Activated CD4-positive, alpha-beta T cell treated with anti-CD3 and anti-CD28 coated beads for 36 hours (primary cell): ENCODE measurements at regions not wholly inside any gene's neighbourhood (a gene's known extent, or its start where the extent isn't known, plus 50 kb on each side); places are given as distances from the start of the nearest gene placed in this dataset.

ENCODE experiments used
- ATAC-seq: fragments of 200-7000 bp; cut with Tn5 transposase; one replicate; pipeline ENCODE4 v1.10.0; 2021; ENCODE audit warnings: mild to moderate bottlenecking, moderate library complexity
- CTCF ChIA-PET: fragments of 350-600 bp; sonication (Branson Sonifier 250); formaldehyde crosslinking; loops from one replicate; lab custom pipeline; 2021; ENCODE audit warnings: antibody characterized with exemption; lab: Charles Lee
- POLR2A ChIA-PET: fragments of 350-600 bp; sonication (Branson Sonifier 250); formaldehyde crosslinking; loops from one replicate; lab custom pipeline; 2021; ENCODE audit warnings: antibody characterized with exemption, inconsistent platforms; lab: Charles Lee
- DNase-seq: peaks from one replicate; pipeline ENCODE4 v3.0.0-alpha.2; 2020
- H3K27ac Mint-ChIP-seq: one replicate; pipeline ENCODE4 v1.8.0; 2021; ENCODE audit warnings: mixed read lengths
- H3K27me3 Mint-ChIP-seq: one replicate; pipeline ENCODE4 v1.8.0; 2021; ENCODE audit warnings: mixed read lengths
- H3K36me3 Mint-ChIP-seq: one replicate; pipeline ENCODE4 v1.8.0; 2021; ENCODE audit warnings: low read depth, mixed read lengths
- H3K4me1 Mint-ChIP-seq: one replicate; pipeline ENCODE4 v1.8.0; 2021; ENCODE audit warnings: mixed read lengths
- H3K4me3 Mint-ChIP-seq: one replicate; pipeline ENCODE4 v1.8.0; 2021; ENCODE audit warnings: mild to moderate bottlenecking, moderate library complexity, mixed read lengths
- H3K9me3 Mint-ChIP-seq: one replicate; pipeline ENCODE4 v1.8.0; 2021; ENCODE audit warnings: low read depth, mixed read lengths
- intact Hi-C, 2 experiments: fragments of 100-400 bp; cut with DNase I in 1 of 2; cut with micrococcal nuclease in 1 of 2; formaldehyde crosslinking; loops; one replicate each; pipeline versions ENCODE4 v1.14.2 to v1.15.1; 2022 to 2024; cut with DNase I, micrococcal nuclease

DNA sequence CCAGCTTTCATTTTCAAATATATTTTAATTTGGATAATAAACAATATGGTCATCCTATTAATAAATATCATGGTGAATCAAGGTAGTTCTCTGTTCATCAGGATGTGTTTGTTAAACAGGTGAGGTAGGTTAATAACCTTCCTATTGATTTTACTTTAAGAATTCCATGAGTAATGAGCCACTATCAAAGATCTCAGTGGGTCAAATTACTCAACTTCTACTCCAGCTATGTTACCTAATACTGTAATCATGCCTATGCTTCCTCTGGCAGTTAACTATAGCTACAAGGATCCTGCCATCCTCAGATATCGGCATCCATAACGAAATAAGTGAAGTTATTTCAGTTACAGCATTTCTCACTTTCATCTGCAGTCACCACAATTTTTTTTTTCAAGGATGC lies 289.6 kb upstream of the SLC8A1 start:
- H3K4me1 Mint-ChIP-seq, result no peaks in the 10 kb centered on the region
- ChIA-PET POLR2A (no interaction called here), CTCF (no interaction called here)
- H3K36me3 Mint-ChIP-seq, result no peaks in the 10 kb centered on the region
- no peaks in the 10 kb centered on the region for H3K9me3 Mint-ChIP-seq
- no peak overlapping the region for H3K27ac Mint-ChIP-seq
- DNase-seq (no peak), ATAC-seq (no peak)
- intact Hi-C loops, result no loop called here
- no peaks in the 10 kb centered on the region for H3K27me3 Mint-ChIP-seq
- H3K4me3 Mint-ChIP-seq, result no peak overlapping the region

DNA sequence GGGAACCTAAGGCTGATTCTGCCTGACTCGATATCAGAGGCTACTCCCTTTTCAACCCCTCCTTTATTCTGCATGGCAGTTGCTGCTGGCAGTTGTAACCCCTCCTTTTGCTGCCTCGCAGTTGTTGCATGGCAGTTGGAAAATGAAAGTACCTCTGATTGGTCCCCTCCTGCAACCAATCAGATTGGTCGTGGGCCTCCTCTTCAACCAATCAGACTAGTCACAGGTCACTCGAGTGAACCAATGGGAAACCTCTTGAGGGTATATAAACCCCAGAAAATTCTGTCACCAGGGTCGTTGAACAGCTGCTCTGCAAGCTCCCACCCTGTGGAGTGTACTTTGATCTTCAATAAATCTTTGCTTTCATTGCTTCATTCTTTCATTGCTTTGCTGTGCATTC lies 294.3 kb upstream of the SLC8A1 start:
- H3K27me3 Mint-ChIP-seq, result no peaks in the 10 kb centered on the region
- POLR2A ChIA-PET, result no interaction called here
- intact Hi-C loops, result no loop called here

DNA sequence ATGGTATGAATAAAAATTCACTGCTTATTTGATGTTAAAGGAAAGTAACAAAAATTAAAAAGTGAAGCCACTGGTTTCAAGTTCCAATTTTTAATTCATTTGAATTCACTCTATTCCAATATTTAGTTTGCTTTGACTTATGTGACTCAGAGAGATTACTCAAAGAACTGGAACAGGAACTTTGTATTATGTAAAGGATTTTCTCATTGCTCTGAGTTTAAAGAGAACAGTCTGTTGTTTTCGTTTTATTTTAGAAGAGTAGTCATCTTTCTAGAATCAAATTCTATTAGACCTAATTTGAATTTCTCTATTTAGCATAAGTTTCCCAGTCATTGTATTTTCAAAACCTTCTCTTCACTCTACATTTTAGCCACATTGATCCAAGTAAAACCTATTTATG lies 300.1 kb upstream of the SLC8A1 start:
- H3K4me3 Mint-ChIP-seq, result no peak overlapping the region
- no peaks in the 10 kb centered on the region for H3K27me3 Mint-ChIP-seq
- H3K4me1 Mint-ChIP-seq, result no peaks in the 10 kb centered on the region
- ChIA-PET CTCF (no interaction called here), POLR2A (no interaction called here)
- no peaks in the 10 kb centered on the region for H3K36me3 Mint-ChIP-seq
- no peaks in the 10 kb centered on the region for H3K9me3 Mint-ChIP-seq
- H3K27ac Mint-ChIP-seq, result no peak overlapping the region
- DNase-seq (no peak), ATAC-seq (no peak)
- intact Hi-C loops, result no loop called here

More for the DNA sequence above, 294.3 kb upstream of the SLC8A1 start:
- no peak for ATAC-seq
- no peak overlapping the region for H3K4me3 Mint-ChIP-seq
- H3K36me3 Mint-ChIP-seq, result no peaks in the 10 kb centered on the region
- DNase-seq, result no peak
- H3K27ac Mint-ChIP-seq, result no peak overlapping the region
- CTCF ChIA-PET, result interaction anchor here (0.8 kb wide), 1 partner anchor 1079 kb away, joined by 3 read pairs; no protein-coding TSS in a partner anchor
- H3K9me3 Mint-ChIP-seq, result no peaks in the 10 kb centered on the region
- no peaks in the 10 kb centered on the region for H3K4me1 Mint-ChIP-seq

DNA sequence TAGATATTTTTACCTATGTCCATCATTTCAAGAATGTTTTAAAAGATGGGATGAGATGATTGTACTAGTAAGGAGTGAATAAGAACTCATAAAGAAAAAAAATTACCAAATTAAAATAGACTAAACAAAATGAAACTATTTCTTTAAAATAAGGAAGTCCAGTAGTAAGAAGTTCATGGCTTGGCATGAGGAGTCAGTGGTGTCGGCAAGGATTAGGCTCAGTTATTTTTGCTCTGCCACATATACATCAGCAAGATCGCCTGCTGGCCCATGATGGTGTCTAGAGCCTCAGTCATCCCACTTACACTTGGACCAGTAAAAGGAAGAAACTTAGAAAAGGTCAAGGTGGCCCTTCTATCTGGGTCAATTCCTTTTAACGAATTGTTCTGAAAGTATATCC lies 300.9 kb upstream of the SLC8A1 start:
- no peak for ATAC-seq
- no peaks in the 10 kb centered on the region for H3K9me3 Mint-ChIP-seq
- intact Hi-C loops, result no loop called here

DNA sequence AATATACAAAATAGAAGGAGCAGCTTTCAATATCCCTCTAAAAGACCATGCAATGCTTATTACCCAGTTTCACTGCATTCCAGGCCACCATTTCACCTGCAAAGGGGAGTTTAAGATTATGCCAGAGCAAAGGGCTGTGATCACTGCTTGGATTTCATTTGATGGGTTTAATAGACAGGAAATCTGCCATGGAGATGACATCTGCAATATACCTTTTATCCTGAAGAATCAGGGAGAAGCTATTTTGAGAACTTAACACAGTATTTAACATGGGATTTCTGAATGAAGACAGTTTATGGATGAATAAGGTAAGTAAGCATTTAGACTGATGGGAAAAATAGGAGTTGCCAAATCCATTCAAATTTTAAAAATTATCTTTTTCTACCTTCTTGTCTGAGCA lies 303.0 kb upstream of the SLC8A1 start:
- no peaks in the 10 kb centered on the region for H3K36me3 Mint-ChIP-seq
- intact Hi-C loops, result loop anchor here in 1 of 2 experiments (5.0 kb wide), 1 partner anchor 843 kb away; no protein-coding TSS in a partner anchor
- peaks cover 4% of the 10 kb centered on the region for H3K4me1 Mint-ChIP-seq
- no peak overlapping the region for H3K4me3 Mint-ChIP-seq
- H3K27ac Mint-ChIP-seq, result no peak overlapping the region
- no peak for DNase-seq
- no peaks in the 10 kb centered on the region for H3K9me3 Mint-ChIP-seq
- ChIA-PET CTCF (no interaction called here), POLR2A (no interaction called here)
- H3K27me3 Mint-ChIP-seq, result no peaks in the 10 kb centered on the region
- no peak for ATAC-seq

More for the DNA sequence above, 300.9 kb upstream of the SLC8A1 start:
- H3K36me3 Mint-ChIP-seq, result no peaks in the 10 kb centered on the region
- no peak for DNase-seq
- POLR2A ChIA-PET, result no interaction called here
- CTCF ChIA-PET, result no interaction called here
- no peak overlapping the region for H3K4me3 Mint-ChIP-seq
- H3K27me3 Mint-ChIP-seq, result no peaks in the 10 kb centered on the region
- H3K27ac Mint-ChIP-seq, result no peak overlapping the region
- no peaks in the 10 kb centered on the region for H3K4me1 Mint-ChIP-seq

DNA sequence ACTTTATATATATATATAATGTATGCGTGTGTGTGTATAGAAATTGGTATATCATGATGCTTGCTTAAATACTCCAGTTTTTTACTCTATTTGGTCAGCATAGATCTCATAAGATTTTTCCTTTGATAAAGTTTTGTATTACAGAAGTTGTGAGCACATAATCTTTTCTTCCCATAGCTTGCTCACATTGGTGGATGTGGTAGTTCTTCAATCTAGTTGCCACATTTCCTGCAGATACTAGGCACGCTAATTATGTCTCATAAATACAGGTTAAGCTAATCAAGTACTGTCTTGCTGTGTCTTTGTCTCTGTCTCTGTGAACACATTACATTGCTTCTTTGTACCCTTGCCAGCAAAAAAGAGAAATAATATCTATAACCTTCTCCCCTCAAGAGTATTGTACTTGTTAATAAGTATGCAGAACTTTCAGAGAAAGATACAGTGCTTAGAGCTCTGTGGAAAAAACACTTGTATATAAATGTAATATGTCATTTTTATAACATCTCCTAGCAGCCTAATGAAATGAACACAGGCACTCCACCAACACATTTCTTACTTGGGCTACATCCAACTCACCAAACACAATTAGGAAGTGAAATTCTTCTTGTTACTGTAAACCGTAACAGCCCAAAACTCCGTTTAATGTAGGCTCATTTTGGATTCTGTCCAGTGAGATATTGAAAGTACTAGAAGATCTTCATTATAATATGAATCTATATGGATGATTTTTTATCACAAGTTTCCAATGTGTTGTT lies 306.7 kb upstream of the SLC8A1 start:
- ChIA-PET CTCF (no interaction called here), POLR2A (no interaction called here)
- Mint-ChIP-seq H3K27ac (no peak overlapping the region), H3K4me1 (peaks cover 4% of the 10 kb centered on the region), H3K27me3 (no peaks in the 10 kb centered on the region), H3K4me3 (no peak overlapping the region), H3K9me3 (no peaks in the 10 kb centered on the region), H3K36me3 (no peaks in the 10 kb centered on the region)
- intact Hi-C loops, result loop anchor here in 1 of 2 experiments (5.0 kb wide), 1 partner anchor 846 kb away; no protein-coding TSS in a partner anchor
- no peak for ATAC-seq
- DNase-seq, result no peak

DNA sequence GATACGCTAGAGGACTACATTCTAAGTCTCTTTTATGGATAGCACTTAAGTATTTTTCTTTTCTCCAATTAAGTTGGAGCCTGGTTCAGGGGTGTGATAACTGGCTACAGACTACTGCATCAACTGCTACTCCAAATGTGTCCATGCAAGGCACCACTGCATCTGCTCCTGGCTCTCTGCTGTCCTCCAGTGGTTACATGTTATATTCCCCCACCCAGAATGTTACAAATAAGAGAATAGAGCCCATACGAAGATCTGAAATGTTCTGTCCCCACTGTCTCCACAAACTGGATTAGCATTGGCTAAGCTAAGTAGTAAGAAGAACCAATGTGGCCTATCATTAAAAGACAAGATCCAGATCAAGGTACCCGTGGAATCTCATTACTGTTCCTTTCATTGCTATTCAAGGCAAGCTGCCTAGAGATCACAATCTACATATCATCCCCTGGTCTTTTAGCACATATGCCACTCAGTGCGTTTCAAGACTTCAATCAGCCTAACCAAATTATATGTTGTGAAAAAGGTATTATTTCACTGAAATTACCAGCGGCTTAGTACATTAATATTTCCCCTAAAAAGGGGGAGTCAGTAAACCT lies 308.3 kb upstream of the SLC8A1 start:
- Mint-ChIP-seq H3K27me3 (no peaks in the 10 kb centered on the region), H3K4me3 (no peak overlapping the region), H3K27ac (no peak overlapping the region), H3K4me1 (peaks cover 4% of the 10 kb centered on the region), H3K9me3 (no peaks in the 10 kb centered on the region), H3K36me3 (no peaks in the 10 kb centered on the region)
- peak; percentile 35 for DNase-seq
- ChIA-PET POLR2A (no interaction called here), CTCF (no interaction called here)
- ATAC-seq, result peak; percentile 68
- intact Hi-C loops, result loop anchor here (2.0 to 10.0 kb wide), 2 partner anchors 515 to 847 kb away; no protein-coding TSS in a partner anchor

DNA sequence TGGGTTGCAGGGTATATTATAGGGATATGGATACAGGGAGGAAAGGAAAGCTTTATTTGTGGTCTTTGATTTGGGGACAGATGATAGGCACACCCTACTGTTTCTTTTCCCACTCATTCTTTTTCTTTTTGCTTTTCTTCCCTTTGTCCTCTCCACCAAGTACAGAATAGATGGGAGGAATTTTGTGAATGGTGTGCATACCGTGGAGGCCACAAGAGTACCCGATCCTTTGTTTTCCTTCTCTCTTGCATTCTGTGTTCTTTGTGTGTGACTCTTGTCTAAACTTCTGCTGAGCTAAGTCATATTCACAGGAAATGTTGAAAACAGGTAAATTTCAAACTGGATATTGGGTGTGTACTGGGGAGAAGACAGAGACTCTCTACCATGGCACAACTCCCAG lies 321.4 kb upstream of the SLC8A1 start:
- CTCF ChIA-PET, result interaction anchor here (0.6 kb wide), 1 partner anchor 522 kb away, joined by 3 read pairs; no protein-coding TSS in a partner anchor
- POLR2A ChIA-PET, result no interaction called here

DNA sequence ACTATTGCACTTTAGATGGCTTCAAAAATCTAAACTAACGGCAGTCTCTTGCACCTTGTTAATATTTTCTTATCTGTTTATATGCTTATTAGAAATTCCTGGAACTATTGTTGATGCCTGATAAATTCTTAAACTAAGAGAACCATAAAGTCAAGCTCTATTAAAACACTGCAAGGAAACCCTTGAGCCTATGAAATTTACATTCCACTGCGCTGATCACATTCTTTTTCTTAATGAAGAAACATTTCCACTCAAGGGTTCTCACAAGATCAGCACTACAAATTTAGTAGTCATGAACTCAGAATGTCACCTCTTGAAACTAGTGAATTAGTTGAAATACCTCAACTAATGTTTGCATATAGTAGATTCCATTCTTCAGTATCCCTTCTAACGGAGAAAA lies 331.8 kb upstream of the SLC8A1 start:
- no peak overlapping the region for H3K4me3 Mint-ChIP-seq
- no peak for ATAC-seq
- no peaks in the 10 kb centered on the region for H3K36me3 Mint-ChIP-seq
- POLR2A ChIA-PET, result no interaction called here
- no peaks in the 10 kb centered on the region for H3K4me1 Mint-ChIP-seq
- intact Hi-C loops, result no loop called here
- DNase-seq, result no peak
- CTCF ChIA-PET, result no interaction called here
- H3K27ac Mint-ChIP-seq, result no peak overlapping the region
- no peaks in the 10 kb centered on the region for H3K9me3 Mint-ChIP-seq
- H3K27me3 Mint-ChIP-seq, result no peaks in the 10 kb centered on the region

More for the DNA sequence above, 321.4 kb upstream of the SLC8A1 start:
- Mint-ChIP-seq H3K36me3 (no peaks in the 10 kb centered on the region), H3K27ac (no peak overlapping the region), H3K4me1 (no peaks in the 10 kb centered on the region), H3K9me3 (no peaks in the 10 kb centered on the region), H3K4me3 (no peak overlapping the region), H3K27me3 (no peaks in the 10 kb centered on the region)
- DNase-seq, result no peak
- no peak for ATAC-seq
- intact Hi-C loops, result no loop called here

DNA sequence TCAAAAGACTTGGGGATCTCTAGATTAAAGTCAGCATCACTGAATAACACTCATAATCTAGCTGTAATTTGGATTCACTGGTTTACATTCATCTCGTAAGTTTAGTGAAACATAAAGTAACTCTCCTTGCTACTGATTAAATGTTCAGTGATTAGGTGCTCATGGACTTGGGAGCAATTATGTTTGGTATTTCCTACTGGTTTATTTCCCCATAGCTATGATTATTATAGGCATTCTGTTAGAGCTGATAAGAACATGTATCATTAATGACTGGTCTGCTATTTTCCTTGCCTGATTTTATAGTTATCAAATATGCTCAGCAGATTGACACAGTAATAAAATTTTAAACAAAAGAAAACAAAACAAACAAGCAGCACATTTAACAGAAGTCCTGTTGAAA lies 334.7 kb upstream of the SLC8A1 start:
- CTCF ChIA-PET, result no interaction called here
- H3K9me3 Mint-ChIP-seq, result no peaks in the 10 kb centered on the region
- no peak overlapping the region for H3K4me3 Mint-ChIP-seq
- POLR2A ChIA-PET, result no interaction called here
- H3K27ac Mint-ChIP-seq, result no peak overlapping the region
- ATAC-seq (no peak), DNase-seq (no peak)
- H3K4me1 Mint-ChIP-seq, result no peaks in the 10 kb centered on the region
- H3K36me3 Mint-ChIP-seq, result no peaks in the 10 kb centered on the region
- intact Hi-C loops, result no loop called here
- no peaks in the 10 kb centered on the region for H3K27me3 Mint-ChIP-seq

DNA sequence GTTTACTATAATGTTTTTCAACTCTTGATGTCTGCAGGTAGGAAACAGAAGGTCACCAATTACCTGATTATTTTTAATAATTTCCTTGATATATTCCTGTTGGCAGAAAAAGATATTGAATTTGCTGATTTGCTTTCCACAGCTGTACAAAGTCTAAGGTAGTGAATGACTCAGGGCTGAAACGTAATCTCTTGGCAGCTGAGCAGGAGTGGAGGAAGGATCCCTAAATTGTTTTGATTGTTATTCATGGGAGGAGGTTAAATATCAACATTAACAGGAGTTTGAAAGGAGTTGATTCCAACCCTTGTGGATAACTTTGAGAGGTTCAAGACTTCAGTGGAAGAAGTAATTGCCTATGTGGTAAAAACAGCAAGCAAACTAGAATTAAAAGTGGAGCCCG lies 345.2 kb upstream of the SLC8A1 start:
- CTCF ChIA-PET, result no interaction called here
- Mint-ChIP-seq H3K36me3 (no peaks in the 10 kb centered on the region), H3K4me1 (no peaks in the 10 kb centered on the region), H3K27me3 (no peaks in the 10 kb centered on the region), H3K9me3 (peaks cover 2% of the 10 kb centered on the region), H3K27ac (no peak overlapping the region), H3K4me3 (no peak overlapping the region)
- POLR2A ChIA-PET, result no interaction called here
- no peak for ATAC-seq
- intact Hi-C loops, result no loop called here
- DNase-seq, result no peak

DNA sequence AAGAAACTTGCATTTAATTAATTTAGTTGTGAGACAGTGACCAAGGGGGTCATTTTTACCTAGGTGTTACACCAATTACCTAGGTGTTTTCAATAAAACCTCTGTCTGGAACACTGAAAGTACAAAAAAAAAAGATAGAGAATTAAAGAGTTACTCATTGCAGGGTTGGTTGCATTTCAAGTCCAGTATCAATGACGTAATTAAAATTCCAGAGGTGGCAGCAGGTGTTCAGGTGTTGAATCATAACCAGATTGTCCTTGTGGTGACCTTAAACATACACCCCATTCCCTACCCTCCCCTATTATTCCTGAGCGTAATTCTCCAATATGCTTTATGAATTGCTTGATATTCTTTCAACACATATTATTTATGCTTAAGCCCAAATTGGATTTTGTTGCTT lies 352.0 kb upstream of the SLC8A1 start:
- Mint-ChIP-seq H3K27ac (no peak overlapping the region), H3K27me3 (no peaks in the 10 kb centered on the region), H3K9me3 (peaks cover 2% of the 10 kb centered on the region), H3K4me3 (no peak overlapping the region), H3K36me3 (no peaks in the 10 kb centered on the region), H3K4me1 (no peaks in the 10 kb centered on the region)
- CTCF ChIA-PET, result no interaction called here
- intact Hi-C loops, result no loop called here
- DNase-seq (no peak), ATAC-seq (no peak)
- POLR2A ChIA-PET, result no interaction called here
